ENCODE measurements at regions not wholly inside any gene's neighbourhood (a gene's known extent, or its start where the extent isn't known, plus 50 kb on each side); places are given as distances from the start of the nearest gene placed in this dataset.

DNA sequence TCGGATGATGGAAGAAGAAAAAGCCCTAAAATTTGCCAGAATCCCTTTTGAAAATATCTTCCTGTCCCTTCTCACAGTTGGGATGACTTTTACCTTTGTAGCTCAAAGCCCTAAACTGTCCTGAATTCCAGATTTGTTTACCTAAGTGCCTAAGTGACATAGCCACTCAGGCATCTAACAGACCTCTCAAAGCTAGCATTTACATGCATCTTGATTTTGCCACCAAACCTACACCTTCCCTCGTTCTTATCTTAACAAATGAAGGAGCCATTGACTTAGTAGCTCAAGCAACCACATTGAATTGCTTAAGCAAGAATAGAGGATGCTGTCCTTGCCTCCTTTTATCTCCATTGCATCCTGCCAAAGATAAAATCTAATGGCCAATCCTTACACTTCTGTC lies 198.4 kb upstream of the NTM start:
- TF ChIP-seq, protein P1, sequence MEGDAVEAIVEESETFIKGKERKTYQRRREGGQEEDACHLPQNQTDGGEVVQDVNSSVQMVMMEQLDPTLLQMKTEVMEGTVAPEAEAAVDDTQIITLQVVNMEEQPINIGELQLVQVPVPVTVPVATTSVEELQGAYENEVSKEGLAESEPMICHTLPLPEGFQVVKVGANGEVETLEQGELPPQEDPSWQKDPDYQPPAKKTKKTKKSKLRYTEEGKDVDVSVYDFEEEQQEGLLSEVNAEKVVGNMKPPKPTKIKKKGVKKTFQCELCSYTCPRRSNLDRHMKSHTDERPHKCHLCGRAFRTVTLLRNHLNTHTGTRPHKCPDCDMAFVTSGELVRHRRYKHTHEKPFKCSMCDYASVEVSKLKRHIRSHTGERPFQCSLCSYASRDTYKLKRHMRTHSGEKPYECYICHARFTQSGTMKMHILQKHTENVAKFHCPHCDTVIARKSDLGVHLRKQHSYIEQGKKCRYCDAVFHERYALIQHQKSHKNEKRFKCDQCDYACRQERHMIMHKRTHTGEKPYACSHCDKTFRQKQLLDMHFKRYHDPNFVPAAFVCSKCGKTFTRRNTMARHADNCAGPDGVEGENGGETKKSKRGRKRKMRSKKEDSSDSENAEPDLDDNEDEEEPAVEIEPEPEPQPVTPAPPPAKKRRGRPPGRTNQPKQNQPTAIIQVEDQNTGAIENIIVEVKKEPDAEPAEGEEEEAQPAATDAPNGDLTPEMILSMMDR (IDR thresholded peaks at IDR 0.05): no peak
- no peak for TF ChIP-seq EP300 (IDR thresholded peaks at IDR 0.05)
